Hepatocyte (in vitro differentiated cells): ENCODE measurements at regions not wholly inside any gene's neighbourhood (a gene's known extent, or its start where the extent isn't known, plus 50 kb on each side); places are given as distances from the start of the nearest gene placed in this dataset.

Experiments
- CTCF ChIP-seq: fragments of 200-600 bp; sonication (generic); IDR thresholded peaks from 2 replicates; pipeline ENCODE4 v1.5.1; 2016; ENCODE audit warnings: antibody characterized with exemption, mild to moderate bottlenecking; ENCODE audit not compliant: poor library complexity
- EZH2 ChIP-seq: fragments of 200-600 bp; sonication (generic); IDR thresholded peaks from 2 replicates; pipeline ENCODE4 v1.6.1; 2016; ENCODE audit warnings: antibody characterized with exemption, mild to moderate bottlenecking, borderline replicate concordance
- EZH2phosphoT487 ChIP-seq: fragments of 200-600 bp; sonication (generic); IDR thresholded peaks from one replicate; pipeline ENCODE4 v1.6.1; 2018; ENCODE audit warnings: antibody characterized with exemption, mild to moderate bottlenecking, low read depth, moderate library complexity; ENCODE audit not compliant: unreplicated experiment, severe bottlenecking

DNA sequence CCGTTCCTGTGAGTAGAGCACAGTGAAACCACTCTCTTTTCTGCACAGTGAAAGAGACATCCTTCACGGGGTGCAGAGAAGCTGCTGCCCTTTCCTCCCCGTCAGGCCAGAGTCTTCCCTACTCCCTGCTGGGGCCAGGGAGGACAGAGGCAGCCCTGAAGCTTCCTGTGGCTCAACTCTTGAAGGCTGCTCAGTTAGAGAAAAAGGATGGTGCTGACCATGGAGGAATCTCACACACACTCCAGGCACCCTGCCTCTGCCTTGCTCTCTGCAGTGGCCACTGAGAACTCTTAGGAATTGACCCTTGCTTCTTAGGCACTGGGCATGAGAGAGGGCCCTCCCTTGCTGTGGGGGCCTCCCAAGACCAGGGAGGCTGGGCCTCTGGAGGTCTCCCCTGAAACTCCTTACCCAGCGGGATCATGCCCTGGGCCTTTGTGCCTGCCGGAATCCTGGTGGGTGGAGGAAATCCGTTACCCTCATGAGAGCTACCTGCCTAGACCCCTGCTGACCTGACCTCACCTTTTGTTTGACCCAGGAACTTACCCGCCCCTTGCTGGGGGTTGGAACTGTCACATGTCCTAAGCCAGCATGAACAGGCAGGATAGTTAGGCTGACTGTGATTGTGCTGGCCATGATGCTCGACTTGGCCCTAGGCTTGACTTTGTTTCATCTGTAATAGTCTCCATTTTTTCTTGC lies 65.0 kb upstream of the CD93 start:
- TF ChIP-seq CTCF, result no peak
- TF ChIP-seq EZH2, result no peak
- TF ChIP-seq EZH2phosphoT487, result no peak
